GM12891 (cell line): ENCODE measurements at regions not wholly inside any gene's neighbourhood (a gene's known extent, or its start where the extent isn't known, plus 50 kb on each side); places are given as distances from the start of the nearest gene placed in this dataset.

ENCODE experiments used
- PAX5 ChIP-seq: IDR thresholded peaks from 2 replicates; pipeline ENCODE4 v1.6.1; 2011; ENCODE audit warnings: low read length, moderate library complexity, mild to moderate bottlenecking; ENCODE audit not compliant: insufficient read depth, severe bottlenecking
- POLR2A ChIP-seq: IDR thresholded peaks from 2 replicates; pipeline ENCODE4 v1.6.1; 2011; ENCODE audit warnings: low read depth, low read length, control low read depth
- POLR2AphosphoS5 ChIP-seq: IDR thresholded peaks from 2 replicates; pipeline ENCODE4 v1.6.1; 2011; ENCODE audit warnings: low read depth, low read length, control low read depth
- SPI1 ChIP-seq: IDR thresholded peaks from 2 replicates; pipeline ENCODE4 v1.6.1; 2011; ENCODE audit warnings: low read depth, low read length, control low read depth
- TAF1 ChIP-seq: IDR thresholded peaks from 2 replicates; pipeline ENCODE4 v1.6.1; 2011; ENCODE audit warnings: low read depth, low read length, control low read depth

DNA sequence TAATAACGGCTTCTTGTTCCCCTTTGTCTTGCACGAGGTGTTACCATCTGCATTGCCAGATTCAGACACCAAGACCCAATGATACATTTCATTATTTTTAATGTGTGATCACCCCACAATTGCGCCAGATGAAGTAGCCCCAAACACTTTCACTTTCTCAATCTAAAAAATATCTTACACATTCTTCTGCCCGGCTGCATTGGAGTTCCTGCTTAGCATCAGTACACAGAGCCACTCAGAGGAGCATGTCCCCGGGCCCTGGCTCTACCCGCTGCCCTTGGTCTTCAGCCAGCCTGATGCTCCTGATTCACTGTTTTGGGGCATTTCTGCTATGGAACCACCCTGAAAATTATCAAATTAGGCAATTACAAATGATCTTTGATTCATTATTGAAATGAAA is 66.0 kb upstream of the TENM3 start:
- TF ChIP-seq POLR2A (no peak), TAF1 (no peak), POLR2AphosphoS5 (no peak), PAX5 (no peak), SPI1 (no peak)
